CD4-positive, alpha-beta T cell treated with Interleukin-12 subunit alpha and Interleukin-12 subunit beta, for 1 hour (primary cell): ENCODE measurements at regions not wholly inside any gene's neighbourhood (a gene's known extent, or its start where the extent isn't known, plus 50 kb on each side); places are given as distances from the start of the nearest gene placed in this dataset.
A peak's percentile ranks its signal among the peaks of the same experiment; 100 is the strongest.

ENCODE experiments used
- DNase-seq: peaks from one replicate; pipeline ENCODE4 v3.0.0-alpha.2; 2020

DNA sequence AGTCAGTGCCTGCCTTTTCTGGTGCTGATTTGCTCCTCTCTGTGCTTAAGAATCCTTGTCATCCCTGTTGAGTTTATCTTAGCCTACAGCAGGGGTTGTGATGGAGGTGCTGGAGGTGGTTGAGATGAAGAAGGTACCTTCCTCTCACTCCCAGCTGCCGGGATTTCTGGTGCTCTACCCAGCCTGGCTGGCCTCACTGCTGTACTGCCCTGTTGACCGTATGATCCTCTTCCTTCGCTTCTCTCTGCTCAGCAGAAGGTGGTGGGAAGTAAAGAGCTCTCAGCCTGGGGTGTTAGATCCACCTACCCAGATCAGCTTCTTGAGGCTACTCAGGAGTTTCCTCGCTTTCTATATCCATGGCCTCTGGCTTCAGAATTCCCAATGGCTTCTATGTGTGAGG is 101.0 kb upstream of the NXT1 start:
- no peak for DNase-seq

- DNase-seq, result no peak
Observed at GRCh38 chr20:23248461-23248882, 102.1 kb upstream of the NXT1 start.

- no peak for DNase-seq
Observed at GRCh38 chr20:23246717-23247664, 103.6 kb upstream of the NXT1 start.

GRCh38 chr20:23245553-23246181 is 104.9 kb upstream of the NXT1 start:
- DNase-seq, result peak; percentile 10

DNA sequence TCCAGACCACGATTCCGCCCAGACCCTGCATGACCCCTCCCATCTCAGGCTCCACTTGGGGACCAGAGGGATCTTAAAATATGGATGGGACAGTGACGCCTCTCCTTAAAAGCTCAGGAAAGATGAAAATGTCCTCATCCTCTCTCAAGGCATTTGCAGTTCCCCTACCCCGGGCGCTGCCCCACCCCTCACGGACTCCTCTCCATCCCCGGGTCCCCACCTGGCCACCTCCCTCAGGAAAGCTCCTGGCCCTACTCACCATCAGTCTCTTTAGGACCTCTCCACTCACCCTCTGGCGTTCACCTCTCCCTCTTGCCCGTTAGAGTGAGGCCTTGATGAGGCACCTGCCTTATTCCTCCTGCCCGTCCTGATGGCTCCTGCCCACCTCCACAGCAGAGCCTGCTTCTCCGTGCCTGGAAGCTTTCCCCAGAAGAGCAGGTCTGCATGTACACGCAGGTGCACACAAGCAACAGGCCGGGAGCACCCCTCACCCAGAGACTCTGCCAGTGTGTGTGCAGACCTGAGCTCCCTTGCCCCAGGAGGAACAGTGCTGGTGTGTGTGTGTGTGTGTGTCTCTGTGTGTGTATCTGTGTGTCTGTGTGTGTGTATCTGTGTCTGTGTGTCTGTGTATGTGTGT is 105.6 kb upstream of the NXT1 start:
- DNase-seq, result no peak

DNA sequence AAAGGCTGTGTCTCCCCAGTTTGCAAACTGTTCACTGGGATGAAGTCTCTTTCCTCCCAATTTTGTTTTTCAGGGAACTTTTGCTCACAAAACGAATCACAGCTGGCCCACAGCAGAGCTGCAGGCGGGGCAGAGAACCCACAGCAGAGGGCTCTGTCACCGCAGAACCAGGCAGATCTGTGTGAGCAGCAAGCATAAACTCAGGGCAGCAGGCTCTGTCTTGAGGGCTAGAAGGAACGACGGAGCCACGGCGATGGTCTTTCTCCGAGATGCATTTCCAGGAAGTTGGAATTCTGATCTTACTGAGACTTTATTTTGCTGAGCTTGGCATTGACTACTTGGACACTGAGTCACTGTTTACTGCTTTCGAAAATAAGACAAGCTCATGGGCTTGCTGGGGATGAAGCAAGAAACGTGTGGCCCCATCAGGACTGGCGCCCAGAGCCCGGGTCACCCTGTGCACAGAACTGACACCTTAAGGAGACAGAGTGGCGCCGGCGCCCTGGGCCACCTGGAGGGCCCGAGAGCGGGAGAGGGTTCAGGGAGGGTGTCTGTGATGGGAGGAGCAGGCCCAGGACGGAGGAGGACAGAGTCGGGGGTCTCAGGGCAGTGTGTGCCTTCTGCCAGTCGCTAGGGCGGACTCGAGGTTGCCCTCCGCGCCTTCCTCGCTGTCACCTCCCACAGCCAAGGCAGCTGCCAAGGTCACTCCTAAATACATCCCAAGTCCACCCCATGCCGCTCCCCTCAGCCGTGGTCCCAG is 106.3 kb upstream of the NXT1 start:
- DNase-seq, result no peak

- DNase-seq, result no peak
Observed at GRCh38 chr20:23243791-23244155, 106.8 kb upstream of the NXT1 start.

DNA sequence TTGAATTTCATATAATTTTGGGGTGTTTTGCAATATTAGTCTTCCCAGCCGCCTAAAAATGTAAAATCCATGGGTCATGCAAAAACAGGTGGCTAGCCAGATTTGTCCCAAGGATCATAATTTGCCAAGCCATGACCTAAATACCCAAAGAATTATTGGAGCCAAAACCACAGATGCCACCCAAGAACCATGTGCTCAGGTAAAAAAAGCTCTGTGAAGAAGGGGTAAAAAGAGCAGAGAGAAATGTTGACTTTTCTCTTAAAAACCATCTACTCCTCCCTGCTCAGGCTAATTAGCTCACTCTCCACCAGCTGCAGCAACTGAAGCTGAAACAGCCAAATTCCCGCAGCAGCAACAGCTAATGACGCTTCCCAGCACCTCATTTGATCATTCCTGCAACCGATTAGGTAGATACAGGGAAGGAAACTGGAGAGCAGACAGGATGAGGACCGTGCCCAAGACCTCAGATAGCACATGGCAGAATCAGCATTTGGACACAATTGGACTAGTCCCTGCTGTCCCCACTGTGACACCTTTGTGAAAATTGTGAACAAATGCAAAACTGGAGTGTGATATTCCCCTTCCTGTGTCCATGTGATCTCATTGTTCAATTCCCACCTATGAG is 107.9 kb upstream of the NXT1 start:
- DNase-seq, result no peak

DNA sequence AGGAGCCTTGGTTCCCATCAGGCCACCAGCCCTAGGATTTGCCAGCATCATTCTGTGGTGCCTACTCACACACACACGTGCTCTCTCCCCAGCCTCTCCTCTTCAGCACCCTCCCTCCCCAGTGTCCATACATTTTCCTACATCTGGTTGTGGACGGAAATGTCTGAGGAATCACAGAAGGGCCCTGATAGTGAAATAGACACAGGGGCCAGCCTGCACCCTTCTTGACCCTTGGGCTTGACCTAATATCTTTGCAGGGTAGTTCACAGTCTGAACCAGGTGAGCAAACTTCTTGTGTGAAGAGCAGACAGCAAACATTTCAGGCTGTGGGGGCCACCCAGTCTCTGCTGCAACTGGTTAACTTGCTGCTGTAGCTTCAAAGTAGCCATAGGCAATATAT is 108.5 kb upstream of the NXT1 start:
- DNase-seq, result no peak

- DNase-seq, result no peak
Observed at GRCh38 chr20:23241416-23241815, 109.2 kb upstream of the NXT1 start.

DNA sequence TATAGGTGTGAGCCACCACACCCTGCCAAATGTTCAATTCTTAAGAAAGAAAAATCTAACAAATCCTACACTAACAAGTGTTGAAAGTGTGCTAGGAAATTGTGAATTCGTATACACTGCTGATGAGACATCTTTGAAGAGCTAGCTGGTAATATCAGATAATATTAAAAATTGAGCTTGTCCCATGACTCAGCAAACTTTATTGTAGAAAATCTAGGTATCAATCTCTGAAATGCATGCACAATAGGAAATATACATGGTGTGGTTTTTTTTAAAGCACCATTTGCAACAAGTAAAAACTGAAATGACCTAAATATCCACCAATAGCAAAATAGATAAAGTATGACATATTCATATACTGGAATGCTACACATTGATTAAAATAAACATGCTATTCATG is 110.1 kb upstream of the NXT1 start:
- DNase-seq, result no peak

DNA sequence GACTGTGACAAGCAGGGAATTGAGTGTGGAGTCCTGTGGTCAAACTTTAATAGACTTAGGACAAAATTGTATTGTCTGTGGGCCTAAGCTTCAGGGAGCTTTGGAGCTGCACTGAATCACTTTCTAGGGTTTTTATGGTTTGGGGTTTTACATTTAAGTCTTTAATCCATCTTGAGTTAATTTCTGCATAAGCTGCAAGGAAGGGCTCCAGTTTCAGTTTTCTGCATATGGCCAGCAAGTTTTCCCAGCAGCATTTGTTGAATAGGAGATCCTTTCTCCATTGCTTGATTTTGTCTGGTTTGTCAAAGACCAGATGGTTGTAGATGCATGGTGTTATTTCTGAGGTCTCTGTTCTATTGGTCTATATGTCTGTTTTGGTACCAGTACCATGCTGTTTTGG is 113.4 kb upstream of the NXT1 start:
- no peak for DNase-seq

- peak; percentile 24 for DNase-seq
Observed at GRCh38 chr20:23235173-23236027, 115.2 kb upstream of the NXT1 start.

GRCh38 chr20:23234311-23235078 is 116.1 kb upstream of the NXT1 start:
- no peak for DNase-seq

DNA sequence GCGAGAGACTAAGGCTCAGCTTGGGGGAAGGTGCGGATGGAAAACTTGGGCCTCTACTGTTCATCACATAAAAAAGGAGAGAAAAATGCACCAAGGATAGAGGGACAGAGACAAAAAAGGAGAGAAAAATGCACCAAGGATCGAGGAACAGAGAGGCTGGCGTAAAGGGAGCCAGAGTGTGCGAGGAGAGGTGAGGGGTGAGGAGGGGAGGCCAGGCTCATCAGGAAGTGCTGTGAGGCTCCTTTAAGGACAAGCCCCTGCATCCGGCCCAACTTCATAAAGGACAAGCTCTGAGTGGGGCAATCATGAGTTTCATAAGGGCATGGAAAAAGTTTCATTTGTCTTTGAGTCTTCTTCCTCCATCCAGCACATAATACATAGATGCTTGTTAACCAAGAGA is 117.2 kb upstream of the NXT1 start:
- DNase-seq, result no peak

DNA sequence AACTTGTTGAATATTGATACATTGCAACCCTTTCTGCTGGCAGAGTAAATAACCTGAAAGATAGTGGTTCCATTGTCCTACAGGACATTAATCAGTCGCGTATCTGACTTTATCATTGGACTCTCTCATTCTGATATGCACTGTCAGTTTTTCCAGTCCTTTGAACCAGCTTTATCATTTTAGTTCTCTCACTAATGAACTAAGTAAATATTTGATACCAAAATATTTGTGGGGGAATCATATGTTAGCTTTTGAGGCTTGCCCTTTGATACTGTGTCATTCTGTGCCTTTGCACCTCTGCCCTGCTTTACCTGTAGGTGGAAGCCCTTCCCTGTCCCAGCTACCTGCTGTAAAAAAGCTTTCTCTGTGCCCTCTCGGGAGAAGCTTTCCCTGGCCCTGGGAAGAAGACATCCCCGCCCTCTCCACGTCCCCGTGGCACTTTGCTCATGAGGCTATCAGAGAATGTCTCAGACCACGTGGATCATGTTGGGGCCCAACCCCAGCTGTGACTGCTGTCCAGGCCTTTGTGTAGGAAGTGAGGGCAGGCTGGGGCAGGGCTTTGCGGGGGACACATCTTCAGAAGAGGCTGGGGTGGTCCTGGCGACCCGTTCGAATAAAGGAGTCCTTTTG is 117.8 kb upstream of the NXT1 start:
- no peak for DNase-seq

- no peak for DNase-seq
Observed at GRCh38 chr20:23232219-23232581, 118.4 kb upstream of the NXT1 start.

DNA sequence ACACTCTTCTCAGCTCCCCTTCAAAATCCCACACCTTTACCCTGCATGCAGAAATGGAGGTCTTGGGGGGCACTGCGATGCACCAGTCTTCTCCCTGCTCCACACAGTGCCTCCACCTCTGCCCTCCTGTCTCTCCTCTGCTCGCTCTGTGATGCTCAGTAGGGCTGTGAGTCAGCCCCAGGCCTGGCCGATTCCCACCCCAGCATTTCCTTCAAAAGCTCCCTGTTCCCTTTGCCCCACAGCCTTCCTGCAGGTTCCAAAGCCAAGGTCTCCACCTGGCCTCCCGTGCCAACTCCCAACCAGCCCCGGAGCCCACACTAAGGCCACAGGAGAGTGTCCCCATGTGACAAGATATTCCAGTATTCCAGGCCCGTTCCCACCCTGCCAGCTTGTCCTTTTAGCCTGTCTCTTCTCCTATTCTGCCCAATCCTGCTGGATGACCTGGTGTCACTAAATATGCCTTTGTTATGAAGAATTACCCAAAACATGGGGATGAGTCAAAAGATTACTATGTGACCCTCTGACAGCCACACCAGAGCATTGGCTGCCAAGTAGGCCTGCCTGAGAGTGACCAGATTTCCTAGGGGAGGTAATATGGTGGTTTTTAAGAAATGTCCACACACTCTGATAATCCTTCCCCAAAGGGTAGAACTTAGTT is 118.9 kb upstream of the NXT1 start:
- no peak for DNase-seq

DNA sequence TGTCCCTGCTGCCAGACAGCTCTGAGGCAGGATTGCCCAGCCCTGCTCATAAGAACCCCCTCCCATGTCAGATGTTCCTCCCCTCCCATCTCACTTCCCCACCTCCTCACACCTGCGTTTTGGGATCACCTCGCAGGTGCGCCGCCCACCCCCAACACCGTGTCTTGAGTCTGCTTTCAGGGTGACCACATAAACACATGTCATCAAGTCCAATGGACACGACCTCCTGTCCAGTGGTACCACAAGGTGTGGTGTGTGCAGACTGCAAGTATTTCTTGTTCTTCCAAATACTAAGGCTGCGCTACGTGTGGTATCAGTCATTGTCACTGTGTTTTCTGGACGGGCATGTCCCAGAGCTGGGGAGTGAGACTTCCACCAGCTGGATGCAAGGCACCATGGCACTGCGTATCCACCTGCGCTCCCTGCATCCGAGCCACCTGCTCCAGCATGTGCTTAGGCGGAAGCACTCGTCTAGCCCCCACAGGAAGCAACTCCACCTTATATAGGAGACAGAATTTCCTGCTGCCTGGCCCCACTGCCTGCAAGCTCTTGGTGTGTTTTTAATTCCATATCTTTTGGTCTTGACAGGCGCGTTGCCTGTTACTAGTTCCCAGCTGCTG is 119.7 kb upstream of the NXT1 start:
- no peak for DNase-seq
